HK-2 (cell line): ENCODE measurements at regions not wholly inside any gene's neighbourhood (a gene's known extent, or its start where the extent isn't known, plus 50 kb on each side); places are given as distances from the start of the nearest gene placed in this dataset.
"Not testable (repeated sequence)": the region's sequence is repeated elsewhere in the genome, so short reads cannot be mapped to it uniquely, and the experiment has no call there.

Experiments
- DNase-seq: peaks from one replicate; pipeline ENCODE4 v3.0.0-alpha.2; 2018; ENCODE audit not compliant: unreplicated experiment

- no peak for DNase-seq
Observed at GRCh38 chr5:124796495-124796894, 50.1 kb upstream of the ZNF608 start.

- DNase-seq = no peak
Observed at GRCh38 chr5:124797665-124798087, 51.2 kb upstream of the ZNF608 start.

- DNase-seq = no peak
Observed at GRCh38 chr5:124798890-124799289, 52.5 kb upstream of the ZNF608 start.

- DNase-seq = no peak
Observed at GRCh38 chr5:124801551-124801950, 55.1 kb upstream of the ZNF608 start.

GRCh38 chr5:124803617-124804323 lies 57.3 kb upstream of the ZNF608 start:
- no peak for DNase-seq

GRCh38 chr5:124806026-124806372 lies 59.6 kb upstream of the ZNF608 start:
- DNase-seq = no peak

GRCh38 chr5:124806373-124807077 lies 60.1 kb upstream of the ZNF608 start:
- DNase-seq = peak; percentile 70

GRCh38 chr5:124808842-124809268 lies 62.4 kb upstream of the ZNF608 start:
- DNase-seq = no peak

- no peak for DNase-seq
Observed at GRCh38 chr5:124810396-124811006, 64.1 kb upstream of the ZNF608 start.

- DNase-seq = no peak
Observed at GRCh38 chr5:124812771-124813358, 66.4 kb upstream of the ZNF608 start.

GRCh38 chr5:124816381-124816780 lies 69.9 kb upstream of the ZNF608 start:
- DNase-seq = no peak

- DNase-seq = no peak
Observed at GRCh38 chr5:124819201-124819600, 72.8 kb upstream of the ZNF608 start.

GRCh38 chr5:124822647-124823046 lies 76.2 kb upstream of the ZNF608 start:
- DNase-seq = no peak

GRCh38 chr5:124823380-124823779 lies 76.9 kb upstream of the ZNF608 start:
- no peak for DNase-seq

- no peak for DNase-seq
Observed at GRCh38 chr5:124824637-124825158, 78.3 kb upstream of the ZNF608 start.

- DNase-seq = no peak
Observed at GRCh38 chr5:124825250-124825982, 79.0 kb upstream of the ZNF608 start.

- no peak for DNase-seq
Observed at GRCh38 chr5:124825983-124826337, 79.5 kb upstream of the ZNF608 start.

- DNase-seq = no peak
Observed at GRCh38 chr5:124828731-124829234, 82.3 kb upstream of the ZNF608 start.

- DNase-seq = no peak
Observed at GRCh38 chr5:124831687-124832240, 85.3 kb upstream of the ZNF608 start.

- no peak for DNase-seq
Observed at GRCh38 chr5:124832510-124832909, 86.1 kb upstream of the ZNF608 start.

GRCh38 chr5:124836314-124836713 lies 89.9 kb upstream of the ZNF608 start:
- DNase-seq = not testable (repeated sequence)
